SH-SY5Y (cell line): ENCODE measurements at regions not wholly inside any gene's neighbourhood (a gene's known extent, or its start where the extent isn't known, plus 50 kb on each side); places are given as distances from the start of the nearest gene placed in this dataset.

Experiments
- GATA2 ChIP-seq: IDR thresholded peaks from 2 replicates; pipeline ENCODE4 v1.6.1; 2011; ENCODE audit warnings: mild to moderate bottlenecking, low read depth, low read length
- GATA3 ChIP-seq: IDR thresholded peaks from 2 replicates; pipeline ENCODE4 v1.6.1; 2011; ENCODE audit warnings: low read depth, mild to moderate bottlenecking, low read length, moderate library complexity

DNA sequence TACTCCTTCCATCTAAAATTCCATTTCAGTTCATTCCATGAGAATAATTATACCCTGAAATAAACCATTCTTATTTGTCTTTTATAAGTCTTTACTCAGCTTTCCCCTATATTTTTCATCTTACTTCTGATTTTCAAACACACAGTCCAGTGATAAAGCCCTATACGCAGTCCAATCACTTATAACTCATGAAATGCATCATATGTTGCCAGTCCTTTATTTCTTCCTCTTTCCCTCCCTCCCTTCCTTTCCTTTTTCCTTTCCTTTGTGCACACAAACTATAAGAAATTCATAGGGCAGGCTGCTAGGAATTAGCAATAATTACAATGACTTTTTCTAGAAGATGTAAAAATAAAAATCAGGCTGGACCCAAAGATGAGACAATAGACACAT, 58.8 kb upstream of the RPS23 start:
- TF ChIP-seq GATA3 (no peak), GATA2 (no peak)
